HG03060 (cell line): ENCODE measurements at regions not wholly inside any gene's neighbourhood (a gene's known extent, or its start where the extent isn't known, plus 50 kb on each side); places are given as distances from the start of the nearest gene placed in this dataset.

Experiments
- ATAC-seq: cut with Tn5 transposase; IDR thresholded peaks from one replicate; pipeline ENCODE4 v1.9.1; 2021; ENCODE audit warnings: low read depth, moderate number of reproducible peaks; ENCODE audit not compliant: unreplicated experiment

GRCh38 chr18:21162786-21163185 lies 51.2 kb upstream of the ROCK1 start:
- ATAC-seq: no peak

- ATAC-seq: no peak
Observed at GRCh38 chr18:21163647-21164547, 52.3 kb upstream of the ROCK1 start.

DNA sequence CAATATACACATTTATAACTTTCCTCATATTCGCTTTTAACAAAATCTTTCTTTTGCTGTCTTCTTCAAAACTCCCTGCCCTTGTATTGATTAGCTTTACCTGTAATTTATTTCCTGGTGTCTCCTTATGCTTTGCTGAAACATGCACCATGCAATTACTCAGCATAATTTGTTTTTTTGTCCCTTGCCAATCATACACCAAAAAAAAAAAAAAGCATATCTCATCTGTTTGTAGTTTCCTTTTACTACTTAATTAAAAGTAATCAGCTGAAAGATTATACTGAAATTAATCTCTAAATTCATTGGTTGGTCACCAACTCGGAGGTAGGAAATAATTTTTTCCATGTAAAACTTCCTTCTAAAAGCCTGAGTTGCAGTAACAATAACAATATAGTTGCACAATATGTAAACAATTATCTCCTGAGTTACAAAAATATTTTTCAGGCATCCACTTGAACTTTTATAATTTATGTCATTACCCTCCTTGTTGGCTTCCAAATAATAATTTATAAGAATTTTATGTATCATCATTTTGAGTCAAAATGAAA lies 53.0 kb upstream of the ROCK1 start:
- ATAC-seq: no peak

GRCh38 chr18:21167641-21168377 lies 56.2 kb upstream of the ROCK1 start:
- ATAC-seq: no peak

DNA sequence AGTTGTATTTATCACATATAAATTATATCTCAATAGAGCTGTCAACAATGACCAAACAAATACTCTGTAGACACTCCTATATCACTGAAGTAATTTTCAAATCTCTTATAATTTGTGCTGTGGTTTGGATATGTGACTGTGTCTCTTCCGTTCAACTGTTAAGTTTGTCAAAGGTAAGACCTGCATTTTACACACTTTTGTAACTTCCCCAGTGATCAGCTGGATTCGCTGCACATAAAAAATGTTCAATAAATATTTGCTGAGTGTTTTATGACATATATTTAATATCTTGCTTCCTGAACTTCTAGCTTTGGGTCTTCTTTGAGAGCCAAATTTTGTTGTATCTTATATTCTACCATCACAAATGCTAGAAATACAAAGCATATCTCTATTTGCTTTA lies 57.3 kb upstream of the ROCK1 start:
- ATAC-seq: no peak

GRCh38 chr18:21177822-21178221 lies 64.2 kb upstream of the GREB1L start:
- ATAC-seq: no peak

DNA sequence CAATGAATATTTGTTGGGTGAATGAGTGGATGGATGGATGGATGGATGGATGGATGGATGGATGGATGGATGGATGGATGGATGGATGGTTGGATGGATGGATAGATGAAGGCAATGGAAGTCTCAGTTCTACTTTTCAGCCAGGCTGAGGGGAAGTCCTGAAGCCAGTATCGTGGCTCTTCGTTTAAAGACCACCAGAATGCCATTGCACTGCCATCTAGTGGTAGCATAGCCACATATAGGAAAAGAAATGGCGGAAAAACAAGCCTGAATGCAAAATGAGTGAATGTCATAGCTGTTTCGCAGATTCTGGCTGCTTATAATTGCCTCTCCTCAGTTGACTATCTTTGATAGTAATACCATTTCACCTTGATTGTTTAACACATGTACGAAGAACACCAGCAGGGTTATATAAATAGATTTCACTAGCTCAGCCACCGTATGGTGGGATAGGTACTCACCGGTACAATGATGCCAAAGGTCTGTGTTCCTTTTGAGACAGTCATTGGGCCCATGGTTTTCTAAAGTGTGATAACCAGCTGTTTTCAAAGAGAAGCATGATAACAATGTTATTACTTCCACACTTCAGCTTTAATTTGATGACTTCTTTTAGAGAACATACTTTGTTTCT lies 62.3 kb upstream of the GREB1L start:
- ATAC-seq: peak; percentile 60

GRCh38 chr18:21180588-21180987 lies 61.4 kb upstream of the GREB1L start:
- no peak for ATAC-seq

DNA sequence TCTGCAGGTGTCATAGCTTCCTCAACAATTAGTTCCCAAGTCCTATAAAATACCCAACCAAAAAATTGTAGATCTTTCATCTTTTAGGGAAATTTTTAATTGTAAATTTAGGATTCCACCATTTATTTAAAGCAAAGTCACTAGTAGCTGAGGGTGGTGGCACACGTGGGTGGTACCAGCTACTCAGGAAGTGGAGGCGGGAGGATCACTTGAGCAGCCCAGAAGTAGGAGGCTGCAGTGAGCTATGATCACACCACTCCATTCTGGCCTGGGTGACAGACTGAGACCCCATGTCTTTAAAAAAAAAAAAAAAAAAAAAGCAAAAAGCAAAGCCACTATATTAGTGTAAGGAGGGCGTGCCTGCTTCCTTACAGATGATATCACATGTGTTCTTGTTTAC lies 60.3 kb upstream of the GREB1L start:
- no peak for ATAC-seq

DNA sequence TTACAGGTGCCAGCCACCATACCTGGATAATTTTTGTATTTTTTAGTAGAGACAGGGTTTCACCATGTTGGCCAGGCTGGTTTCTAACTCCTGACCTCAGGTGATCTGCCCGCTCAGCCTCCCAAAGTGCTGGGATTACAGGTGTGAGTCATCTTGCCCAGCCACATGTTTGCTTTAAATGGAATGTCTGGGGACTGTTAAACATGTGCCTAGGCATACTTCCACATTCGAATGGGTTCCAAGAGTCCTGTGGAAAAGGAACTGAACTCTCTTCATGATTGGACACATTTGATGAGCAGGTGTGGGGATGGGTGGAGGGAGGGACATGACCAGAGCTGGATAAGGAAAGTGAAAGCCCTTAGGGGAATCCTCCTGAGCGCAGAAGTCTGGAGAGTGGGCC lies 58.4 kb upstream of the GREB1L start:
- no peak for ATAC-seq

DNA sequence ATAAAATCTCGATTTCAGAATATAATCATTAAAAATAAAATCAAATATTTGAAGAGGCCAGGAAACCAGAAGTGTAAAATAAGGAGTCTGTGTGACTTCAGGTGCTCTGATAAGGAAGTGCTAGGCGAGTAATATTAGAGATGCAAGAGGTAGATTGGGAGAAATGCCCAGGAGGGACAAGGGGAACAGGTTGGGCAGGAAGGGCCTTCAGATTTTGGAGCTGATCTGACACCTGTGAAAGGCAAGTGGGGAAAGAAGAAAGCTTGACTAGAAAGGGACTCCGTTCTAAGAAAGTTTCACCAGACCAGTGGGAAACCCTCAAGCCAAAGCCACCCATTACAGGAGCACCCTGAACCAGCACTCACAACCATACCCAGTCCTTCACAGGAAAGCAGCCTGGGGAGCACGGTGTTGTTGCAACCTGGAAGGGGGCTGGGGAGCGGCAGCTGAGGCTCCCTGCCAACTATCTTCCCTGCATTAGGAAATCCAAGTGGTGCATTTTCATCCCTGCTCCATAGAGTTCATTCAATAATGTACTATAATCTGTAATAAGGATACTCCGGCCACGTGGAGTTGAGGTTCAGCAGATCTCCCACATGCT lies 57.5 kb upstream of the GREB1L start:
- no peak for ATAC-seq

GRCh38 chr18:21187886-21188285 lies 54.1 kb upstream of the GREB1L start:
- ATAC-seq: no peak

GRCh38 chr18:21191596-21192307 lies 50.3 kb upstream of the GREB1L start:
- ATAC-seq: no peak
